Activated CD8-positive, alpha-beta memory T cell treated with anti-CD3 and anti-CD28 coated beads for 1 hour (primary cell): ENCODE measurements at regions not wholly inside any gene's neighbourhood (a gene's known extent, or its start where the extent isn't known, plus 50 kb on each side); places are given as distances from the start of the nearest gene placed in this dataset.

ENCODE experiments used
- DNase-seq, 2 donors: peaks; one replicate each; pipeline ENCODE4 v3.0.0-alpha.2; 2020; ENCODE audit warnings: low read depth in 1 of 2; ENCODE audit errors: extremely low read depth in 1 of 2

DNA sequence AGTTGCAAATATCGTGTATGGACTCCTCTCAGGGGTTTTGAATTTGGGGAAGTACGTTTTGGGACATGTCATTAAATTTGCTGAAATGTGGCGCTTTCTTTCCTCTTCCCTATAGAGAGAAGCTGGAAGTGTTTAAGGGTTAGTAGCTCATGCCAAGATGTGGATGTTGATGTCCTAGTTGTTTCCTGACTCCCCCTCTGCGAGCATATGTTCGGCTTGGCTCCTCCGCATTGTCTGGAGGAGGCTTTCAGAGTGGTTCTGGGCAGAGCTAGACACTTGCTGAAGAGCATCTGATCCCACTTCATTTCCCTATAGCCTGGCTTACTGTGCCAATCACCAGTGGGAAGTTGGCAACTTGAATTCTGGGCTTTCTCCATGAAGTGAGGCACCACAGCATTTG lies 347.4 kb upstream of the B3GALT2 start:
- DNase-seq = no peak

GRCh38 chr1:193525917-193526710 lies 339.7 kb upstream of the B3GALT2 start:
- DNase-seq = no peak

DNA sequence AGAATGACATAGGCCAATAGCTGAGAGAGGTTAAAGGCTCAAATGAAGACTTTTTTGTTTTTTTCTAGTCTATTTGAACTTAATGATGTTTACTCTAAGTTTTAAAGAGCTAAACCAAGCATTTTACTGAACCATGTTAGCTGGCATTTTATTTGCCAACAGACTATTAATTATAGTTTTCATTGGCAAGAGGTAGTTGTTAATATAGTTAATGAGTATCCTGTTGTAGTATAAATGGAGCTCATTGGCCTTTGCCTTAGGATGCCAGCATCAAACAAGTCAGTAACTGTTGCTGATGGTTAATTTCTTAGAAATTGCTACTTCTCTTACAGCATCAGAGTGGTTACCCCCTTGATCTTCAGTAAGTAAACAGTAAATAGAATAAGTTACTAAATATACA lies 339.0 kb upstream of the B3GALT2 start:
- no peak for DNase-seq

DNA sequence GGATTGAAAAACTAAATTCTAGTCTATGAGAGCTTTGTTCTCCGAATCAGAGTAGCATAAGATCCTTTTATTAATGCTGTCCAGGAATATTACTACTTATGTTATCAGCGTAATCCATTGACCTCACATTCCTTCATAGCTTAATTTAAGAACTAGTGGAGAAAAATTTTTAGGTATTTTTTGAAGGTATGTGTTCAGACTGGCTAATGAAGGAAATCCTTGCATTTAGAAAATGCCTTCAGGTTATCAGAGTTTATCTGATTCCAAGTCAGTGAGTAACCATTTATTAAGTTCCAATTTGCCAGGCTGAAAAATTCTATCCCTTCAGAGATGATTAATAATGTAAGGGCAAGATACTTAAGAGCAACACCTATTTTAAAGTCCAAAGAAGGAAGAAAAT lies 338.2 kb upstream of the B3GALT2 start:
- DNase-seq = no peak

DNA sequence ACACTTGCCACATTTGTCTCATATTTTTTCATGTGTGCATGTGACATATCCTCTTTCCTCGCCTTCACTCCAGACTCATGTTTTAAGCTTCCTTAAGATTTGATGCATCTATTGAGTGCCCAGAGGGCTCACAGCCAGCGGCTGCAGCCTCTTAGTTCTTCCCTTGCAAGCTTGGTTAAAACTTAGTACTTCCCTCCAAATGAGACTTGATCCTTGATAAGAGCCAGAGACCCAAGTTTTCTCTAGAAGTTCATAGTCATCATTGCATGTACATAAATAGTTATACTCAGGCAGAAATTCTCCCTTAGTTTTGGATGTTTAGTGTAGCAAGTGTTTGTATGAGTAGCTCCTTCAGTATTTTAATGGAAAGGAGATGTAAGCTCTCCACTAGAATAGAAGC lies 337.6 kb upstream of the B3GALT2 start:
- no peak for DNase-seq

DNA sequence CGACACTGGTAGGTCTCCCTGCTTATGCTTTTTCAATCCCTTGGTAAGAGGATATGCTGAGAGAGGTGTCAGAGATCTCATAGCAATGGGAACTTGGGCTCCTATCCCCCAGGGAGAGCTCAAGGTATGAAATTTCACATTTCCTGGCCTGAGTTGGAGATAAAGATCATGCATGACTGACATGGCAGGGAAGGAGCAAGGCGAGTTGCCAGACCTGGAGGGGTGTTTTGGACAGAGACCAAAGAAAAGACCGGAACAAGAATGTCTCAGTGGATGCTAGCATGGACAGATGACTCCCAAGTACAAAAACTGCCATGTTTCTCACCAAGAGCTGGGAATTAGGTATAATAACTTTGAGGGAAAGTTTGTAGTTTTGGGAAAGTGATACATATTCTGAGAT lies 334.1 kb upstream of the B3GALT2 start:
- DNase-seq = no peak

DNA sequence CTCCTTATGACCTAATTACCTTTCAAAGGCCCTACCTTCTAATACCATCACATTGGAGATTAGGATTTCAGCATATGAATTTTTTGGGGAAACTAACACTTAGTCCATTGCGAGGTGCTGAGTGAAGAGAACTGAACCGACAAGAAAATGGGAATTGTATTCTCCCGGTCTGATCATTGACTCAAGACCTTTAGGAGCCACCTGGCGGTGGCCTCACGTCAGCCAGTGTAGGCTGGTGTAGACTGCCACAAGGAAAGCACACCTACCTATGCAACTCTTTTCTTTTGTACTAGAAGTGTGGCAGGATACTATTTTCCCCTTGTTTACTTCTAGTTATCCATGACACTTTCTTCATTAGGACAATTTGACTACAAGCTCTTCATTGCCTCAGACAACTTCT lies 333.5 kb upstream of the B3GALT2 start:
- no peak for DNase-seq

GRCh38 chr1:193516755-193517388 lies 330.5 kb upstream of the B3GALT2 start:
- no peak for DNase-seq

DNA sequence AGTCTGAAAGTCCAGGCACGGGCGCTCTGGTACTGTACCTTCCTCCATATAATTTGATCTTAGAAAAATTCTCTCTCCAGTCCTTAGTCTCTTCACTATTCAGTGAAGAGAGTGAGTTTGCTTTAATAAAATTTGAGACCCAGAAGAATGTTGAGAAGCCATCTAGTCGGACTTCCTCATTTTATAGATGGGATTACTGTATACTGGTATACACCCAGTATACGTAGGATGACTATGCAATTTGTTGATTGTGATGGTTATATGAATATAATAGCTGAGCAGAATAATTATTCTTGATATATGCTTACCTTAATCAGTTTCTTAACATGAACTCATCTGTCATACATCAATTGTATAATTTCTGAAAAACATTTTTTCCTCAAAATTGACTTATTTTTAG lies 328.0 kb upstream of the B3GALT2 start:
- DNase-seq = no peak

DNA sequence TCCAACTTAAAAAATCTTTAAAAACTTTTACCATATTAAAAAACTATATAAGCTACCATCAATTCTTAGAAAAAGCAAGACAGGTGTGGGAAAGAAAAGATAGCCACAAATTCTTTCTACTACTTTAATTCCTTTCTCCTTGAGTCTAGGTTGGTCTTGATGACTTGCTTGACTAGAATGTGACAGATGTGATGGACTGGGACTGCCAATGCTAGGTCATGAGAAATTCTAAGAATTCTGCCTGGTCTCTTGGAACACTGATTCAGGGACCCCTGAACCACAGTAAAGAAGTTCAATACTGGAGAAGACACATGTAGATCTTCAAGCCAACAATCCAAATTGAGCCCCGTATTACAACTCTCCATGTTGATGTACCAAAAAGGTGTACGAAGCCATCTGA lies 326.6 kb upstream of the B3GALT2 start:
- no peak for DNase-seq

GRCh38 chr1:193504920-193505319 lies 318.5 kb upstream of the B3GALT2 start:
- DNase-seq = no peak

GRCh38 chr1:193498088-193498655 lies 311.8 kb upstream of the B3GALT2 start:
- no peak for DNase-seq

DNA sequence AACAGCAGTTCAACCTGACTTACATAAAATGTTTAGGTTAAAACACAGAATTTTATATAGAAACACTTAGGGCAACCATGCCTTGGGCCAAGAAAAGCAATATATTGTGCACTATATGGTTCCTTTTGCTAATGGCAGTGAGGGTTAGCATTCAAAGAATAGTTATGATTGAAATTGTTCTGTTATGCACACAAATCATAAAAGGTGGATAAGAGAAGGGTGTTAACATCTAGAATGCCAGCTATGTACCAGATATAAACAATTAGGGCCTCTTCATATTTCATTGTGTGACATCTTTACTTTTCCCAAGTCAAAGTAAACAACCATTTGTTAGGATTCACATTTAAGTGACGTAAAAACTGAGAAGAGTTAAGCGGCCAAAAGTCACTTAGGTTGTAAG lies 308.0 kb upstream of the B3GALT2 start:
- DNase-seq = no peak

DNA sequence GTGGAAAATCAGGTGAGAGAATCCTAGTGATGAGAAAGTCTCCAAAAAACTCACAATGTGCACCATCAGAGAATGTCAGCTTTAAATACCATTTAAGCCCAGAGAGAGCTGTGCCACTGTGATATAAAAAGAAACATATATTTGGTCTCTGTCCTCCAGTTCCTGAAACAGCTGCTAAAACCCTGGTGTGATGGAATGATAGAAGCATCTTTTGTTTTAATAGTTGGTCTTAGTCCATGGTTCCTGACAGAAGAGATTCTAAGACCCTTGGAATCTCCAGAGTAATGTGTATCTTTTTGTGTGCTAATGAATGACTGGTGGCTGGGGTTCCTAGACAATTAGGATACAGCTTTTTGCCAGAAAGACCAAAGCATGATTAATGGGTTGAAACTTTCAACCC lies 302.8 kb upstream of the B3GALT2 start:
- no peak for DNase-seq

DNA sequence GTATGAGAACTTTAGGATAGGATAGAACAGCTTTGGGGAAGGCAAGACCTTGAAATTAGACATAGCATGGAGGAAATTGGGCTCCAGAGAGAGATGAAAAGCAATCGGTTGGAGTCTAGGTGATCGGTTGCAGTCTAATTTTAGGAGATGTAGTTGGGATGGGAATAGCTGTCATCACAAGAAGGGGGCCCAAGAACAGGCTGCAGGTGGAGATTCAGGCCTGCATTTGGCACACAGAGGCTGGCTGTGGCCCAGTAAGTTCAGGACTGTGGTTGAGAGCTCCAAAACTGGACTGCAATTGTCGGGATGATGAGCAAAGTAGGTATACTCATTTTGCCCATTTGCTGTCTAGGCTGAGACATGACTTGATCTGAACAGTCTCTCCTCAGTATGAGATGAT lies 301.3 kb upstream of the B3GALT2 start:
- no peak for DNase-seq

DNA sequence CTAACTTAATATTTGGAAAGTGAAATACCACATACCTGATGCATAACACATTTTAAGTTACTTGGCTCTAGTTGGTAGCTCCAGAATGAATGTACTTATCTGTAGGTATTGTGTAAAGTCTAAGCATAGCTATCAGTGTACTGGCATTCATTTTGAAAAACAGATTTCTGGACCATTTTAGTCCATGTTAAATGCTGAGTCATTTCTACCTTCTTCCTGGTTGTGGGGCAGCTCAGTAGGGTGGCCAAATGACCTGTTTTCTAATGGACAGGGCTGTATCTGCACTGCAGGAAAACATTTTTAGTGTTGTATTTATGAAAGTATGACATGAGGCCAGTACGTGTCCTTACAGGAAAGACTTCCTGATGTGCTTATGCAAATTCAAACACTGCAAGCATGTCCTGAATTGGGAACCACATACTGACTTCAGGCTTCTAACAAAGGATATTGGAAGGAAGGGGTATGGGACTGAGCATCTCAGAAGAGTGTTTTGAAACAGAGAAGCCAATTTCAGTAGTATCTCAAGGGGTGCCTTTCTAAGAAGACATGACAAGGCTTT lies 300.3 kb upstream of the B3GALT2 start:
- DNase-seq = no peak

DNA sequence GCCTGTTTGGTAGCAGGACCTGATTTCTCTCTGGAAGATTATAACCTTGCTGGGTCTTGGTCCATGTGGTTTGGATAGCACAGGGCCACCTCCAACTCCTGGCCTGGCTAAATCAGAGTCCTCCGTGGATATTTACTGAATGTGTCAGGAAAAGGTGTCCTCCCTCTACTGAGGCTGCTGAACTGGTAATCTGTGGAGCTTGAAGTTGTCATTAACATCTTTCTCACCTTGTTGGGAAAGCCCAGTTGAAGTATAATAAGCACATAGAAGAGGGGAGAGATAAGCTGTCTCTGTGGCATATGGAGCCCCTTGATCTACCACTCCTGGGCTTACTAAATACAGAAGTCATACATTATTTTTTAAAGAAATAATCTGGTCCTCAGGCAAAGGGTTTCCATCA lies 294.3 kb upstream of the B3GALT2 start:
- no peak for DNase-seq

DNA sequence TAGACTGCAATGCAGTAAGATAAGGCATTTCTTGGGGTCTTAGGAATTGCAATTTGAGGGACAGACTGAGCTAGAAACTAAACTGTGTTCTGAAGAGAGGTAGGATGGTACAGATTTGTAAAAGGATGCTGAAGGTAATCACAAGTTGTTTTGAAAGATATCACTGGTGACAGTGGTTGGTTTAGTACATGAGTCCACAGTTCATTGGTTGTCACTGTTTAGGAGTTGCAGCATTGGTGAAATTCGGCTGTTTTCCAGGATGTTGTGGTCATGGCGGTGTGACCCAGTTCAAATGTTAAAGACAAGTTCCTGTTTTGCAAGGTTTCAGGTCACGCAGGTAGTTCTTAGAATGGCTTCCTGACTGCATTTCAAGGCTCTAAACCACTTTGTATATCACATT lies 292.8 kb upstream of the B3GALT2 start:
- DNase-seq = peak; percentile 9 to 15

GRCh38 chr1:193476748-193477147 lies 290.3 kb upstream of the B3GALT2 start:
- no peak for DNase-seq

GRCh38 chr1:193473932-193474331 lies 287.5 kb upstream of the B3GALT2 start:
- no peak for DNase-seq

DNA sequence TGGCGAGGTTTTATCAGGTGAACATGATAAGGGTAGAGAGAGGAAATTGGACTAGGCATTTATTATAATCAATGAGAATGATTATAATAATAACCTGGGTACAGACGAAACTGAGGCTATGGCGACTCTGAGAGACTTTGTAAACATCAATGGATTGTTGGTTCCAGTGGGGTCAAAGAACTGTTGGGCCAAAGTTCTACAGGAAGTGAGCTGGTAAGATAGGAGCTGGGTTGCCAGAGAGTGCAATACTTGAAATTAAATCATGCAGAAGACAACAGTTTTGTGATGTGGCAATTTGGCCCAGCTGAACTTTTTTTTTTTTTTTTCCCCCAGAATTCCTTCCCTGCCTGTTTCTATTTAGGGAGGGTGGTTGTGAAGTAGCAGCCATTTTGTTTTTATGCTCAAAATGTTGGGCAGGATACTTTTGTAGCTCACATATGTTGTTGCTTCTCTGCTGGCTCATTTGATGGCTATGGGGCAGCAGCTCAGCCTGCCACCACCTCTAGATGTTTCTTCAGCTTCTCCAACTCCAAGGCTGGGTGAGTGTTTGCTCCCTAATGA lies 286.5 kb upstream of the B3GALT2 start:
- no peak for DNase-seq

GRCh38 chr1:193472430-193472829 lies 286.0 kb upstream of the B3GALT2 start:
- DNase-seq = no peak
